HG03442 (cell line): ENCODE measurements at regions not wholly inside any gene's neighbourhood (a gene's known extent, or its start where the extent isn't known, plus 50 kb on each side); places are given as distances from the start of the nearest gene placed in this dataset.

Source experiments
- ATAC-seq: cut with Tn5 transposase; IDR thresholded peaks from one replicate; pipeline ENCODE4 v1.9.1; 2021; ENCODE audit warnings: mild to moderate bottlenecking, moderate library complexity; ENCODE audit not compliant: unreplicated experiment

GRCh38 chr4:89665662-89666061 lies 171.3 kb downstream of the SNCA start:
- no peak for ATAC-seq

- no peak for ATAC-seq
Observed at GRCh38 chr4:89664521-89664920, 172.4 kb downstream of the SNCA start.

DNA sequence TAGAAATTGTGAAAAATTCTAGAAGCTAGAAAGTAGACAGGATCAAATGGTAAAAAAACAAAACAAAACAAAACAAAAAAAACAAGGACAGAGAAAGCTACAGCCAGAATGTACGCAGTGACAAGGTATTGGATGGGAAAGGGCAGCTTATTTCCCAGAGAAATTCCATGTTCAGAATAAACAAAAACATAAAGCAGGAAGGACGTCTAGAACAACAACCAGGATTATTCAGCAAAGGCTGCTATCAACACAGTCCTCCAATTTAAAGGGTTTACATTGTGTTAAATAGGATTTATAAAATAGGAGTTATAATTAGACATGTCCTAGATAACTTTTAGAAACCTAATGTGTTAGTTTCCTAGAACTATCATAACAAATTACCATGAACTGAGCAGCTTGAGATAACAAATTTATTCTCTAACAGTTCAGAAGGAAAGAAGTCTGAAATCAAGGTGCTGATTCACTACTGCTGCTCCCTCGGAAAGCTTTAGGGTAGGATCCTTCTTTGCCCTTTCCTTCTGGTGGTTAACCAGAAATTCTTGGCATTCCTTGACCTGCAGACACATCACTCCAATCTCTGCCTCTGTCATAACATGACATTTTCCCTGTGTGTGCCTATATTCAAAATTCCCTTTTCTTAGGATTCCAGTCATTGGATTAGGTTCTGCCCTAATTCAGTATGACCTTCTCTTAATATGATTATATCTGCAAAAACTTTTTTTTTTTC lies 175.6 kb downstream of the SNCA start:
- ATAC-seq: no peak

DNA sequence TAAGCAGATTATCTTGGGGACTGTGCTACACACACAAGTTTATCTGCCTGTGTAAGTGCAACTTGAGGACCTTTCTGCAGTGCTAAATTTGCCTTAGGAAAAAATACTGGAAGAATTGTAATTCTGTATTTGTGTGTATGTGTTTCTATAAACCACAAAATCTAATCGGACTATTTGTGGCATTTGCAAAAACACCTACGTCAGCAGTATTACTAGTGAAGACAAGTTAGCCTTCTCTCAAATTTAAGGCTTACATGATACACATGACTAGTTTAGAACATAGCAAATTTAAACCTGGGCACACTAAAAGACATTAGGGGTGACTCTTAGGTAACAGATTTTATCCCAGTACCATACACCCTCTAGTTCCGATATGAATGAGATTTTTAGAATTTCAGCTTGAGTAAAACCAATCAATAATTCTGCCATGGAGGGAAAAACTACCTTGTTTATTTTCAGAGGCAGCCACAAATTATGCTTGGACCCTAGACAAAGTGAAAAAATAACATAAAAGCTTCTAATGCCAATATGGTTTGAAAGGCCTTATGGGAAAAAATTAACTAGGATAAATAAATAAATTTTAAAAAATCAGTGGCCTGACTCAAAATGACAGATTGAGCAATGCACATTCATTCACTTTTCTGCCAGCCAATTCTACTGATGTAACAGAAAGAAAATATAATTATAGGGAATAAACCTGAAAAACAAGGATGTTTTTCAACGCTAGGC lies 176.4 kb downstream of the SNCA start:
- ATAC-seq: no peak

DNA sequence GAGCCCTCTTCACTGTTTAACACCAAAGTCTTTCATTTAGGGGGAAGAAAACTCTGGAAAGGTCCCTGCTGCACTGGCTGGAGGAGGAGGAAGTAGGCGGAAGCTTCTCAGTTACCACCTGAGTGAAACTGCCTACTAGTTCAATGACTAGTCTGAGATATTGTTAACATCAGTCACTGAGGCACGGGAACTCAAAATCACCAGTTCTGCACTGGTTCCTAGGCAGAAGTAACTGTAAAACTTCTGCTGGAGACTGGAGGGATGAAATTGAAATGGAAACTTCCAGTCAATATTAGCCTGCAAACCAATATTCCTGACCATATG lies 178.3 kb downstream of the SNCA start:
- peak; percentile 77 for ATAC-seq

DNA sequence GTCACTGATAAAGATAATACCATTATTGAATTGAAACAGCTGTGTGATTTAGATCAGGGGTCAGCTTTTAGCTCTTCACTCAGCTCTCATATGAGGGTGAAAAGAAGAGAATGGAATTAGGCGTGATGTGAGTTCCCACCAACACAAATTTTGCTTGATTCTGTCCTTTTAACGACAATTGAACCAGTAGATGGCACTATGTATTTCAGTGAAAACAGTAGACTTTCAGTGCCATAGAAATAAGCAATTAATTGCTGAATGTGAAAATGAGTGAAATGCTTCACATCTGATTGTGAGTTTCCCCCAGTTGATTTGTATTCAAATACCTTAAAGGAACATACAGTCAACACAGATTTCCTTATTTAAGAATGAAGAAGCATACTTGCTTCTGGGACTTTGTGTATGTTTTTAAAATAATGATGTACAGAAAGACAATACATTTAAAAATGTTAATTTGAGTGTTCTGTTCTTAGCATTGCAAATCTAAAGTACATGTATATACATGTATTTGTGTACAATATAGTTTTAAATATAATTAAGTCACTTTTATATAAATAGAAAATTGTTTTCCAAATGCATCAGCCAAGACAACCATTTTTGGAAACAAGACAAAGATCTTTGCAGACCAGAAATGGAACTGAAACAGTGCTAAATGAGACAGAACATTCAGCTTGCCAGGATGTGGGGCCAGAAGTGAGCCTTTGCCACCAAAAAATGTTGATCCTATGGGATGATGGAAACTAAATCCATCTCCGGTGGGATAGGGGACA lies 178.8 kb downstream of the SNCA start:
- peak; percentile 64 for ATAC-seq

- ATAC-seq: no peak
Observed at GRCh38 chr4:89653012-89653411, 183.9 kb downstream of the SNCA start.

DNA sequence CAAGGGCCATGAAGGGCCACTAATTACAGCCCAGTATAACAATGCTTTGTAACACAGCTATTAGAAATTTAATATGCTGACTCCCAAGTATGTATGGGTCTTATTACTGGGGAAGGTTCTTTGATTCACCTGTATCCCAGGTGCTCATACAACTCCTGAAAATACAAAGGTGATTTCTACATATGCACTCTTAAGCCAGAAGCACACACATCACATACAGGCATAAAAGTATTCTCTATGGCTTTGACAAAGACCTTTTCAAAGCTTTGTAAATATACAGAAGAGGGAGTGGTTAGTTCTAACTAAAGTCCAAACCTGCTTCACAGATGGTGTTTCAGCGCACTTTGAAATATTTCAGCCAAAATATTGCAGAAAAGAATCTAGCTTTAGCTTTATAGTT lies 191.5 kb downstream of the SNCA start:
- no peak for ATAC-seq

GRCh38 chr4:89641367-89641687 lies 195.6 kb downstream of the SNCA start:
- no peak for ATAC-seq

- ATAC-seq: no peak
Observed at GRCh38 chr4:89640620-89641366, 196.2 kb downstream of the SNCA start.

DNA sequence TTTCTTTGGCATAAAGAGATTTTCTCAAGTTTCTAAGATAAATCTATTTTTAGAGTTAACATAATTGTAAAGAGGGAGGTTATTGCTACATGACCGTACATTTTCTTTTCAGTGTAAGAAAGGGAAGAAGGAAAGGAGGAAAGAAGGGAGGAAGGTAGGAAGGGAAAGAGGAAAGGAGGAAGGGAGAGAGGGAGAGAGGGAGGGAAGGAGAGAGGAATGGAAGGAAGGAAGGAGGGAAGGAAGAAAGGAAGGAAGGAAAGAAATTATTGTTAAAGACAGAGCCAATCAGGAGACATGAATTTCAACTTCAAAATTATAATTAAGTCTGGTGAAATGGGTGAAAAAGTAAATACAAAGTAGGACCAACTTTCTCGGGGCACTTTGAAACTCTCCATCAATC lies 197.6 kb downstream of the SNCA start:
- ATAC-seq: no peak

GRCh38 chr4:89625599-89626293 lies 211.2 kb downstream of the SNCA start:
- ATAC-seq: no peak

- no peak for ATAC-seq
Observed at GRCh38 chr4:89619206-89619962, 217.6 kb downstream of the SNCA start.

DNA sequence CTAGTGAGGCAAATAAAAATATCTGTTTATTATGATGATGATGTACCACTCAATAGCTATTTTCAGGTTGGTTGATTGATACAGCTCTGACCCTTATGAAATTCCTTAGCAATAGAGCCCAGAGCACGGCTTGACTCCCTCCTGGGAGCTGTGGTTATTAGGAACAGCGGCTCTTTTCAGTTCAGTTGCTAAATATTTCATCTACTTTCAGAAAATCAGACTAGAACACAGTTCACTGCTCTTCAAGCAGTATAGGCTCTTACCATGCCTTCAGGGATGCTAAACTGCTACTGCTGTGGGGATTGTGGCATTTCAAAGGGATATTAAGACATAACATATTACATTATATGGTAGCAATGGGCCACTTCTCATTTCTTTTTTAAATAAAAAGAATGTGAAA lies 218.8 kb downstream of the SNCA start:
- ATAC-seq: no peak

GRCh38 chr4:89617317-89617716 lies 219.6 kb downstream of the SNCA start:
- no peak for ATAC-seq

DNA sequence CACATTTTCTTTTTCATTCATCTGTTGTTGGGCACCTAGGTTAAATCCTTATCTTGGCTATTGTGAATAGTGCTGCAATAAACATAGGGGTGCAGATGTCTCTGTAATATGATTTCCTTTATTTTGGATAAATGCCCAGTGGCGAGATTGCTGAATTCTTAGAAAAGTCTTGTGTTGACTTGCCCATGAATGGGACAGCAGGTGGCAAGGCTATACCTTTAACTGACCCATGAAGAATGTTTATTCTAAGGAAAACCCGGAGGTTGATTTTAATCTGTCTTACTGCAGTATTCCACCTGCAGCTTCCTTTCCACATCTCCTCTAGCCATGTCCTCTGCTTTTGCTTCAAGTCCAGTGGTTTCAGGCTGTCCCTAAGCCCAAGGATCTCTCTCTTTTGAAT lies 220.6 kb downstream of the SNCA start:
- no peak for ATAC-seq

DNA sequence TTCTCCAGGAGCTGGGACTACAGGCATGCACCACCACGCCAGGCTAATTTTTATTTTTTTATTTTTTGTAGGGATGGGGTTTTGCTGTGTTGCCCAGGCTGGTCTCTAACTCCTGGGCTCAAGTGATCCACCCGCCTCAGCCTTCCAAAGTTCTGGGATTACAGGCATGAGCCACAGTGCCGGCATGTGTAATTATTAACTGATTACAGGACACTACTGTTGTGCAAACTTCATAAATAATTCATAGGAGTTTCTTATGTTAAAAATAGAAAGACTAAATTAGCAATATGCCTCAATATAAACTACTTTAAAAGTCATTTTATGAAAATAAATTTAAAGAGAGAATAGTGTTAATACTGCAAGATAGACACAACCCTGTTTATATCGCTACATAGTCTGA lies 221.9 kb downstream of the SNCA start:
- ATAC-seq: no peak

- ATAC-seq: no peak
Observed at GRCh38 chr4:89614155-89614554, 222.8 kb downstream of the SNCA start.

DNA sequence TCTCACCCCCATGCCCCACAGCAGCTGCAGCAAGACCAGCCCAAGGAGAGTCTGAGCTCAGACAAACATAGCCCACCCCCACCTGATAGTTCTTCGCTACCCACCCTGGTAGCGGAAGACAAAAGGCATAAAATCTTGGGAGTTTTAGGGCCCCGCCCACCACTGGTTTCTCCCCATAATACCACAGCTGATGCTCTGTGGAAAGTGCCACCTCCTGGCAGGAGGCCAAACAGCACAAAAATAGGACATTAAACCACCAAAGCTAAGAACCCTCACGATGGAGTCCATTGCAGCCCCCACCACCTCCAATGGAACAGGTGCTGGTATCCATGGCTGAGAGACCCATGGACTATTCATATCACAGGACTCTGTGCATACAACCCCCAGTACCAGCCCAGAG lies 226.7 kb downstream of the SNCA start:
- no peak for ATAC-seq

DNA sequence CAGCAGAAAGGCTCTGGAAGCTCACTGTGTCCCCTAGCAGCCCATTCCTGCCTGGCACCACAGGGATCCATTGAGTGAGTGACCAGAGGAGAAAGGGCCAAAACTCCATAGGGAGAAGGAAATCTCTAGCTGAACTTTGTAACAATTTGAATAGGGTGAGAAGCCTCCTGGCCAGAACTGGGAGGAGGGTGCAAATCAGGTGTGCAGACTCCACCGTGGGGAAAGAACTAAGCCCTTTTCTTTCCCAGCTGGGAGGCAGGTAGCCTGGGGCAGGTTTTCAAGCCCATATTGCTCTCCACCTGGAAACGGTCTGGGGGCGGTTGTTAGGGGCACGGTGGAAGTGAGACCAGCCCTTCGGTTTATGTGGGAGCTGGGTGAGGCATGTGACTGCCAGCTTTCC lies 227.2 kb downstream of the SNCA start:
- ATAC-seq: no peak
